Lung microvascular endothelial cell (primary cell): ENCODE measurements at regions not wholly inside any gene's neighbourhood (a gene's known extent, or its start where the extent isn't known, plus 50 kb on each side); places are given as distances from the start of the nearest gene placed in this dataset.
"Not testable (repeated sequence)": the region's sequence is repeated elsewhere in the genome, so short reads cannot be mapped to it uniquely, and the experiment has no call there.

Experiments
- DNase-seq, 2 donors: peaks; one replicate each; pipeline versions ENCODE4 v3.0.0 to v3.0.0-alpha.2; 2010; ENCODE audit warnings: low read depth in 2 of 2

DNA sequence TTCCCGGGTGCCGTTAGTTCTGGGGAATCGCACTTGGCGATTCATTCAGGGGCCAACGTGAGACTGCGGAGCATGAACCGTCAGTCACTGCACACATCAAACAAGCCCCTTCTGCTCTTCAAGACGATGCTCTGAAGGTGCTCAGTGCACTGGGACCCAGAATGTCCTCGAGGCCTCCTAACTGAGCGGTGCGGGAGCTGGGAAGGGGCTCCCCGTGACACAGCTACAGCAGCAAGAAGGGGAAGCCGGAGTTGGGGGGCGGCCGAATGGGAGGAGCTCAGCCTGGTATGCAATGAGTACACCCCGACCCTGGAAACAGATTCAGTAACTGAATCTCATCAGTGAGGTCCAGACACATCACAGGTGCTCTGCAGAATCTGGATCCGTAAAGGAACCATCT lies 150.8 kb downstream of the SHANK2 start:
- DNase-seq = no peak

- no peak for DNase-seq
These were observed 151.3 kb downstream of the SHANK2 start for GRCh38 chr11:71101046-71101445.

- no peak for DNase-seq
These were observed 153.6 kb downstream of the SHANK2 start for GRCh38 chr11:71098776-71099175.

DNA sequence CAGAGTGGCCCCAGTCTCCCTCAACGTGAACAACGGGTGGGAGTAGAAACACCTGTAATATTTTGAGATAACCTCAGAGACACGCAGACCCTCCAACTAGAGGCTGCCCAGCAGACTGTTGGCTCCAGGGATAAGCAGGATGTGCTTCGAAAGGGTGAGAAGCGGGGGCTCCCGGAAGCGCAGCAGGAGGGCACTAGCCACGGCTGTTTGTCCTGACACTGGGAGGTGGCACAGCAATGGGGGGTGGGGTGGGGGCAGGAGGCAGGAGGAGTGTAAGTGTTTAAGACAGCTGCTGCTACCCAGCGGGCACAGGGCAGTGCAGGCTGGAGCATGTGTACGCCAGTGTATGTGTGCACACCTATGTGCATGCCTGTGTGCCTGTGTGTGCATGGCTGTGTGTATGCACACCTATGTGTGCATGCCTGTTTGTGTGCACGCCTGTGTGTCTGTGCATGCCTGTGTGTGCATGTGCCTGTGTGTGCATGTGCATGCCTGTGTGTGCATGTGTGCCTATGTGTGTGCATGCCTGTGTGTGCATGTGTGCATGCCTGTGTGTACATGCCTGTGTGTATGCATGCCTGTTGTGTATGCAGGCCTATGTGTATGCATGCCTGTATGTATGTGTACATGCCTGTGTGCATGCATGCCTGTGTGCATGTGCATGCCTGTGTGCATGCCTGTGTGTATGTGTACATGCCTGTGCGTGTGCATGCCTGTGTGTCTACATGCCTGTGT lies 154.7 kb downstream of the SHANK2 start:
- DNase-seq = no peak

GRCh38 chr11:71096751-71097388 lies 155.5 kb downstream of the SHANK2 start:
- DNase-seq = no peak

DNA sequence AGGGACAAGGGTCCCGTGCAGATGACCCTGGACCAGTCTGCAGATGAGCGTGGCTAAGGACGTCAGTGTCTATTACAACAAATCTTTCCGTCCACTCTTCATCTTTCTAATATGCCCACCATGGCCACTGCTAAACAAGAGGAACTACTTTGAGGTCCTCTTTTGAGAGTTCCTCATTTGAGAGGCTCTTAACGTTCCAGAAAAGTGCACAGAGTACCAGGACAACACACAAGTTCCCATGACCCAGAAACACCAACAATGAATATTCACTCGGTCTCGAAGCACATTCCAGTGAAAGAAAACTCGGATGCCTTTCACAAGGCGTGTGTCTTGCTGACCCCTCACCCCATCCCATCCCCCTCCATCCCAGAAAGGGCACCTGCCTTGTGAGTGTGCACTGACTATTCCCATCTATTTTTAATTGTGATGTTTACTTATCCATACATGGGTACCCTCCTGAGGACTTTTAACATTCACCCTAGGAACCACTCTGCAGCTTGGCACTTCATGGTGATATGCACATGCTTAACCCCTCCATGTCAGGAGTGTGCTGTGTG lies 157.0 kb downstream of the SHANK2 start:
- DNase-seq = no peak

- no peak for DNase-seq
These were observed 157.9 kb downstream of the SHANK2 start for GRCh38 chr11:71094296-71095077.

- DNase-seq = no peak
These were observed 158.6 kb downstream of the SHANK2 start for GRCh38 chr11:71093783-71094182.

DNA sequence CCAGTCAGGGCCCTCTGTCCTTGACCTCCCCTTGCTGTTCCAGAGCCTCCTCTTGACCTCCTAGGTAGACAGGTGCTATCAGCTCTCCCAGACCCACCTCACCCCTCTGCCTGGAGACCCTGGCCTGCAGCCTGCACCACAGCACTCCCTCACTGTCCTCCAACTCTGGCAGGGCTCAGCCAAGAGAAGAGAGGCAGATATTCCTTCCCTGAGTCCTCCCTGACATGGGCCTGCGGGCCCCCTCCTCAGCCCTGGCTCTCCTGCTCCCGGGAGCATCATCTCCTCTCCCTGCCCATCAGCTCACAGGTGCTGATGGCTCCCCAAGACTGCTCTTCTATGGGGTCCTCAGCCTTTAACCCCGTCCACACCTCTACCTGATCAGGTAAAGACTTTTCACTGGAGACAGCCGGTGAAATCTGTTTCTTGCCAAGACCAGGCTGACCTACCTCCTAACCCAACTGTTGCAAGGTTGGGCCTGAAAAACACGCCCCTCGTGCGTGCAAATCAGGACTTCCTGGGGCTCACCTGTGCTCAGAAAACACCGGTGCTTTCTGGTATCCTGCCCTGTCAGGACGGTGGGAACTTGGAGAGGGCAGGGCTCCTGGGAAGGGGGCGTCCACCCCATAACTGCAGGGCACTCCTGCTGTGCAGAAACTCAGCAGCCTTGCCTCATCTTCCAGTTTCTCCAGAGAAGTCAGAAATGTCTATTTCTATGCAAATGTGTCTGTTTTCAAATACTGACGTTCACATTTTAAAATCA lies 160.7 kb downstream of the SHANK2 start:
- no peak for DNase-seq

DNA sequence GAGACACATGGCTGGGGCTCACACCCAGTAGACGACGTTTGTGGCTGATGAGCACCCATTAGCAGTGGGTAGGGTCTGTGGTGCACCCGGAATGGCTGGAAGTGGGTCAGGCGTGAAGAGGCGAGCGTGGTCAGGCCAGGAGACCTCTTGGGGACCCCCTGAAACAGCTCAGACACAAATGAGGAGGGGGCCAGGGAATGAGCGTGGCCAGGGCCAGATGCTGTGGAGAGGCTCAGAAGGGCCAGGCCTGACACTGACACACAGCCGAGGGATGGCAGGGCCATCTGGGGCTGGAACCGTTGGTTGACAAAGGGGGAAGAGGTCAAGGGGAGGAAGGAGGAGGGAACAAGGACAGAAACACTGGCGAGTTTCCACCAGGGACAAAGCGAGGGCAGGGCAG lies 162.8 kb downstream of the SHANK2 start:
- no peak for DNase-seq

- not testable (repeated sequence) for DNase-seq
These were observed 163.8 kb downstream of the SHANK2 start for GRCh38 chr11:71088314-71089215.

- peak in 1 of 2 donors; percentile 51 for DNase-seq
These were observed 165.6 kb downstream of the SHANK2 start for GRCh38 chr11:71086687-71087258.

GRCh38 chr11:71084306-71085012 lies 167.9 kb downstream of the SHANK2 start:
- no peak for DNase-seq

DNA sequence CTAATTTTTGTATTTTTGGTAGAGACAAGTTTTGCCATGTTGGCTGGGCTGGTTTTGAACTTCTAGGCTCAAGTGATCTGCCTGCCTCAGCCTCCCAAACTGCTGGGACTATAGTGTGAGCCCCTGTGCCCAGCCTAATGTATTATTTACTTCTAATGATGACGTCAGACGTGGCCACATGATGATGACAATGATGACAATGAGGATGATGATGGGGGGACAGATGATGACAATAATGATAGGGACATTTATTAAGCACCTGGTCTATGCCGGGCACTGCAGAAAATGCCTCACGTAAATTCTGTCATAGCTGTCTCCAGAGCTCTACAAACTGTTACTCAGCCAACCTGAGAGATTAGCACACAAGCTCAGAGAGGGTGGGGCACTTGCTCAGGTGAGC lies 169.3 kb downstream of the SHANK2 start:
- no peak for DNase-seq

- no peak for DNase-seq
These were observed 169.9 kb downstream of the SHANK2 start for GRCh38 chr11:71082454-71082853.

DNA sequence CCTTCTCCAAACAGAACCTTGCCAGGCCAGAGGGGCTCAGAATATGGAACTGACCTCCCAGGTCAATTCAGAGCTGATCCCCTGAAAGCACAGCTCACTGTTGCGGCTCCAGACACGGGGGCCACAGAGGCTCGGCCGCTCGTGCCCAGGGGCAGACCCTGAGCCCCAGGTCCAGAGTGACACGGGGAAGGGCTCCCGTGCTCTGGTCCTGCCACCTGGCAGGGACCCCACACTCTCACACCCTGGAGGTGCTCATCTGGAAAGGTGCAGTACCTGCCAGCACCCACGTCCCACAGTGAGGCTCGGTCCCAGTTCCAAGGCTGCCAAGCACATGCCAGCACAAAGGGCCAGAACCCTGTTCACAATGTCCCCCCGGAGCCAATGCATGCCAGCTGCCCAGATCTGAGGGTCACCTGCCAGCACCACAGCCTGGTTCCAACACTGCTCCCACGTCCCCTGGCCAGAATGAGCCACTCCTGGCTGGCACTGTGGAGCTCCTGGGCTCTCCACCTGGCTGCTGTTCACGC lies 170.6 kb downstream of the SHANK2 start:
- no peak for DNase-seq

DNA sequence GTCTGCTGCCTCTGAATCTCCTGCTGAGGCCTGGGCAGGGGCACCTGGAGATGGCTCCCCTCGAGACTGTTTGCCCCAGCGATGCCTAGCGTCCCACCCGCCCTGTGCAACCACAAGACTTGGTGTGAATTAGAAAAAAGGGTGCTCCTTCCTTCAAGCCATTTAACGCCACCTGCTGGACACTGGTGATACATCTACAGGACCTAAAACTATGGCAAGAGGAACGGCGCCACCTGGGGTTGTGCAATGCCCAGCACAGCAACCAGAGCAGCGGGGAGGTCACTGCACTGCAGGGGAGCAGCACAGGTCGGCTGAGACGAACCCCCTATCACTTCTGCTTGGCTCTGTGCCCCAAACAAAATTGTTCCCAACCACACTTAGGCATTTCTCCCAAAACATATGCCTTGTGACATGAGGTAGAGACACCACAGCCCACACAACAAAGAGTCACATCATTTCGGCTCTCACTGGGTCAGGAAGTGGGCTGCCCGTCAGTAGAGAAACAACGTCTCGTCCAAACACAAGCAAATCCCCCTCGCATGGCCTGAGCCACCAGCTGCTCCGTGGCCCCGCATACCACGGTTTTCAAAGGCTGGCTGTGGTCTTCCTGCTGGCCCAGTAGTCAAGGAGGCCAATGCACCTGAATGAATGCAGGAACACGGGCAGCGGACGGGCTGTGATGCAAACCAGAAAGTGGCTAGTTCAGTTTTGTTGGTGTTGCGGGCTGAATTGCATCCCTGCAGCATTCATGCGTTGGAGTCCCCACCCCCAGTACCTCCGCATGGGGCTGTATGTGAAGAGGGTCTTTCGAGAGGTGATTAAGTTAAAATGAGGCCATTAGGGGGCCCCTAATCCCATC lies 171.9 kb downstream of the SHANK2 start:
- peak; percentile 49 to 59 for DNase-seq

DNA sequence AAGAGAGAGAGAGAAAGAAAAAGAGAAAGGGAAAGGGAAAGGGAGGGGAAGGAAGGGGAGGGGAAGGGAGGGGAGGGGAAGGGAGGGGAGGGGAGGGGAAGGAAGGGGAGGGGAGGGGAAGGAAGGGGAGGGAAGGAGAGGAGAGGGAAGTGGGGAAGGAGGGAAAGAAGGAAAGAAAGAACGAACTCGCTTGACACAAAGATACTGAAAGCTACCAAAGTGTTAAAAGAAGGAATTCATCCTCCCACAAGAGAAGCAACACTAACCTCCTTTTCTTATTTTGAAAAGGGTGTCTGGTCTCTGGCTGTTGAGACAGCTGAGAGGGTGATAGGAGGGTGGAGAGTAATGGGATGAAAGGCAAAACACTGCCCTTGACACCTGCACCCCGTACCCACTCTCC lies 172.6 kb downstream of the SHANK2 start:
- DNase-seq = no peak
